PC-3 (cell line): ENCODE measurements at regions not wholly inside any gene's neighbourhood (a gene's known extent, or its start where the extent isn't known, plus 50 kb on each side); places are given as distances from the start of the nearest gene placed in this dataset.

ENCODE experiments used
- ATAC-seq: fragments of 200-7000 bp; cut with Tn5 transposase; 2 replicates; pipeline ENCODE4 v1.9.1; 2020; ENCODE audit warnings: mild to moderate bottlenecking, moderate library complexity
- BruUV-seq: library from RNA; stranded (reverse); fragments of 400-500 nt; replicated peaks from 2 replicates; lab custom pipeline; 2021; lab: Mats Ljungman, UMichigan
- CTCF ChIA-PET: fragments of 300-600 bp; sonication (Branson Sonifier 250); formaldehyde crosslinking; loops from one replicate; lab custom pipeline; 2022; ENCODE audit warnings: antibody characterized with exemption; lab: Charles Lee
- POLR2A ChIA-PET: fragments of 300-600 bp; sonication (Branson Sonifier 250); formaldehyde crosslinking; loops from one replicate; lab custom pipeline; 2022; ENCODE audit warnings: antibody characterized with exemption; ENCODE audit not compliant: unreplicated experiment; lab: Charles Lee
- DNase-seq: peaks from one replicate; pipeline ENCODE4 v3.0.0-alpha.2; 2015
- H2AFZ ChIP-seq: fragments of 300-600 bp; sonication (generic); 2 replicates; pipeline ENCODE4 v1.6.0; 2016; ENCODE audit warnings: antibody characterized with exemption, low read length
- H3F3A ChIP-seq: fragments of 300-600 bp; sonication (generic); one replicate; pipeline ENCODE4 v1.6.0; 2017; ENCODE audit warnings: antibody characterized with exemption, low read length, control low read depth, mild to moderate bottlenecking; ENCODE audit not compliant: unreplicated experiment
- H3K27ac ChIP-seq: fragments of 300-600 bp; sonication (generic); 2 replicates; pipeline ENCODE4 v1.5.1; 2016; ENCODE audit warnings: mild to moderate bottlenecking, low read length
- H3K27me3 ChIP-seq: fragments of 300-600 bp; sonication (generic); 2 replicates; pipeline ENCODE4 v1.6.1; 2016; ENCODE audit warnings: low read length, mixed read lengths
- H3K36me3 ChIP-seq: fragments of 300-600 bp; sonication (generic); 2 replicates; pipeline ENCODE4 v1.6.1; 2016; ENCODE audit warnings: low read depth, mixed run types, low read length, mixed read lengths
- H3K4me1 ChIP-seq: fragments of 300-600 bp; sonication (generic); 2 replicates; pipeline ENCODE4 v1.5.1; 2016; ENCODE audit warnings: low read length; ENCODE audit not compliant: insufficient read depth
- H3K4me2 ChIP-seq: fragments of 300-600 bp; sonication (generic); 2 replicates; pipeline ENCODE4 v1.6.0; 2016; ENCODE audit warnings: low read length
- H3K4me3 ChIP-seq: fragments of 300-600 bp; sonication (generic); 2 replicates; pipeline ENCODE4 v1.5.1; 2016; ENCODE audit warnings: mild to moderate bottlenecking, low read length, mixed read lengths
- H3K79me2 ChIP-seq: fragments of 300-600 bp; sonication (generic); 2 replicates; pipeline ENCODE4 v1.6.1; 2017; ENCODE audit warnings: low read length, mixed read lengths
- H3K9ac ChIP-seq: fragments of 300-600 bp; sonication (generic); 2 replicates; pipeline ENCODE4 v1.6.0; 2016; ENCODE audit warnings: mild to moderate bottlenecking, low read length
- H3K9me2 ChIP-seq: fragments of 300-600 bp; sonication (generic); replicated peaks from 2 replicates; pipeline ENCODE4 v1.6.1; 2016; ENCODE audit warnings: mixed run types, low read length, mixed read lengths
- H3K9me3 ChIP-seq: fragments of 300-600 bp; sonication (generic); 2 replicates; pipeline ENCODE4 v1.6.1; 2016; ENCODE audit warnings: low read length, mixed read lengths
- H4K20me1 ChIP-seq: fragments of 300-600 bp; sonication (generic); 2 replicates; pipeline ENCODE4 v1.6.1; 2016; ENCODE audit warnings: low read length, mixed read lengths
- CTCF ChIP-seq: fragments of 300-600 bp; sonication (generic); conservative IDR thresholded peaks from 2 replicates; pipeline ENCODE4 v1.5.1; 2017; ENCODE audit warnings: antibody characterized with exemption, low read depth, mild to moderate bottlenecking, low read length
- EZH2 ChIP-seq: fragments of 300-600 bp; sonication (generic); IDR thresholded peaks from one replicate; pipeline ENCODE4 v1.6.1; 2017; ENCODE audit warnings: antibody characterized with exemption, mild to moderate bottlenecking, low read length; ENCODE audit not compliant: unreplicated experiment
- EZH2phosphoT487 ChIP-seq: fragments of 300-600 bp; sonication (generic); IDR thresholded peaks from 2 replicates; pipeline ENCODE4 v1.6.1; 2018; ENCODE audit warnings: mild to moderate bottlenecking, antibody characterized with exemption, low read length, borderline replicate concordance
- intact Hi-C: fragments of 100-400 bp; cut with micrococcal nuclease; formaldehyde crosslinking; loops from 2 replicates; pipeline ENCODE4 v1.9.0; 2023

- Histone ChIP-seq H3K4me3 (peak overlapping the region; percentile 36; the same call in 1 of the 2 replicates), H3K4me1 (peaks cover 19% of the 10 kb centered on the region), H3K9me2 (no peaks in the 10 kb centered on the region), H4K20me1 (no peaks in the 10 kb centered on the region), H3F3A (no peaks in the 10 kb centered on the region), H3K36me3 (no peaks in the 10 kb centered on the region), H3K27ac (peak overlapping the region; percentile 63), H3K79me2 (no peaks in the 10 kb centered on the region), H3K9me3 (no peaks in the 10 kb centered on the region), H3K27me3 (no peaks in the 10 kb centered on the region), H2AFZ (no peak overlapping the region; the same call in 1 of the 2 replicates), H3K9ac (no peak overlapping the region), H3K4me2 (peak overlapping the region; percentile 80)
- TF ChIP-seq CTCF: no peak
- TF ChIP-seq EZH2: no peak
- no peak for TF ChIP-seq EZH2phosphoT487
- POLR2A ChIA-PET: no interaction called here
- BruUV-seq: no TSS peak
- ATAC-seq: no peak
- CTCF ChIA-PET: interaction anchor here (2.0 kb wide), 1 partner anchor 146 kb away, joined by 17 read pairs; no protein-coding TSS in a partner anchor
- DNase-seq: no peak
- intact Hi-C loops: loop anchor here (1.0 to 2.0 kb wide), 2 partner anchors 146 to 189 kb away; no protein-coding TSS in a partner anchor
These were observed 84.5 kb upstream of the GPR6 start for GRCh38 chr6:109893606-109894005.

- Histone ChIP-seq H4K20me1 (no peaks in the 10 kb centered on the region), H3K4me2 (no peak overlapping the region), H3K9ac (no peak overlapping the region), H3K79me2 (no peaks in the 10 kb centered on the region), H3K36me3 (no peaks in the 10 kb centered on the region), H3K27me3 (no peaks in the 10 kb centered on the region), H3K9me3 (no peaks in the 10 kb centered on the region), H3K9me2 (no peaks in the 10 kb centered on the region), H3K4me3 (no peak overlapping the region), H2AFZ (no peak overlapping the region), H3K27ac (no peak overlapping the region), H3K4me1 (peaks cover 19% of the 10 kb centered on the region), H3F3A (no peaks in the 10 kb centered on the region)
- TF ChIP-seq EZH2 (no peak), CTCF (no peak), EZH2phosphoT487 (no peak)
- POLR2A ChIA-PET: no interaction called here
- no TSS peak for BruUV-seq
- no peak for ATAC-seq
- intact Hi-C loops: no loop called here
- DNase-seq: no peak
- CTCF ChIA-PET: no interaction called here
These were observed 83.9 kb upstream of the GPR6 start for GRCh38 chr6:109894181-109894580.

GRCh38 chr6:109896341-109896740 is 81.8 kb upstream of the GPR6 start:
- no peak overlapping the region for H3K9ac ChIP-seq
- ChIA-PET CTCF (no interaction called here), POLR2A (no interaction called here)
- no peaks in the 10 kb centered on the region for H3F3A ChIP-seq
- H3K27me3 ChIP-seq: no peaks in the 10 kb centered on the region
- no peak overlapping the region for H3K4me3 ChIP-seq
- no peaks in the 10 kb centered on the region for H3K9me2 ChIP-seq
- intact Hi-C loops: no loop called here
- no peak for ATAC-seq
- DNase-seq: no peak
- TF ChIP-seq EZH2 (no peak), CTCF (no peak), EZH2phosphoT487 (no peak)
- H3K36me3 ChIP-seq: no peaks in the 10 kb centered on the region
- H3K4me2 ChIP-seq: no peak overlapping the region
- peaks cover 19% of the 10 kb centered on the region for H3K4me1 ChIP-seq
- no TSS peak for BruUV-seq
- H2AFZ ChIP-seq: no peak overlapping the region
- H3K9me3 ChIP-seq: no peaks in the 10 kb centered on the region
- no peaks in the 10 kb centered on the region for H3K79me2 ChIP-seq
- H4K20me1 ChIP-seq: no peaks in the 10 kb centered on the region
- H3K27ac ChIP-seq: no peak overlapping the region
